ENCODE measurements at regions not wholly inside any gene's neighbourhood (a gene's known extent, or its start where the extent isn't known, plus 50 kb on each side); places are given as distances from the start of the nearest gene placed in this dataset.

GRCh38 chrX:39661116-39661907, 436.4 kb downstream of the BCOR start:
- CTCF ChIA-PET = no interaction called here
- Histone ChIP-seq H3K79me2 (ENCODE audit: insufficient read depth, low read length) (no peaks in the 10 kb centered on the region), H3K36me3 (ENCODE audit: control insufficient read depth in 1 of 2, insufficient read depth in 2 of 2, low read length in 2 of 2) (no peaks in the 10 kb centered on the region), H3K4me1 (ENCODE audit: control insufficient read depth in 1 of 2, insufficient read depth in 2 of 2, low read length in 2 of 2) (no peaks in the 10 kb centered on the region), H3K9me2 (ENCODE audit: insufficient read depth) (no peaks in the 10 kb centered on the region), H2AFZ (ENCODE audit: low read depth, low read length, poor library complexity, severe bottlenecking) (no peak overlapping the region), H4K20me1 (ENCODE audit: insufficient read depth) (no peaks in the 10 kb centered on the region), H3K9me3 (ENCODE audit: control insufficient read depth in 1 of 2, insufficient read depth in 1 of 2, low read depth in 1 of 2, low read length in 2 of 2) (no peaks in the 10 kb centered on the region), H3K9ac (ENCODE audit: low read length) (no peak overlapping the region), H3K4me2 (ENCODE audit: low read length) (no peak overlapping the region), H3K27me3 (ENCODE audit: insufficient read depth, low read length) (no peaks in the 10 kb centered on the region), H3K27ac (ENCODE audit: low read depth, low read length) (no peak overlapping the region), H3K4me3 (replicated peaks in 1 of 2; ENCODE audit: low read depth in 1 of 2, low read length in 2 of 2) (no peak overlapping the region)
- POLR2A ChIA-PET = no interaction called here
- BruUV-seq (replicated peaks) = no TSS peak
- ATAC-seq (no peak), DNase-seq (ENCODE audit: low read depth, low spot score) (no peak)
- no peak for TF ChIP-seq ZNF274 (IDR thresholded peaks at IDR 0.05; ENCODE audit: low read depth, low read length)
- no peak for TF ChIP-seq EZH2phosphoT487 (IDR thresholded peaks at IDR 0.05; ENCODE audit: borderline replicate concordance)
- TF ChIP-seq ZFX (IDR thresholded peaks at IDR 0.05) = no peak
- no peak for TF ChIP-seq ZBTB33 (IDR thresholded peaks at IDR 0.05; ENCODE audit: extremely low read depth, insufficient replicate concordance, low read length)
- no peak for TF ChIP-seq ELF1 (IDR thresholded peaks at IDR 0.05; ENCODE audit: borderline replicate concordance, low read depth)
- no peak for TF ChIP-seq SP1 (IDR thresholded peaks at IDR 0.05; ENCODE audit: low read depth)
- no peak for TF ChIP-seq SIN3A (IDR thresholded peaks at IDR 0.05; ENCODE audit: low read depth)
- no peak for TF ChIP-seq EZH2 (IDR thresholded peaks at IDR 0.05)
- TF ChIP-seq FOSL1 (IDR thresholded peaks at IDR 0.05; ENCODE audit: low read depth) = no peak
- no peak for TF ChIP-seq JUND (IDR thresholded peaks at IDR 0.05)
- TF ChIP-seq POLR2AphosphoS5 (IDR thresholded peaks at IDR 0.05; ENCODE audit: low read depth, low read length) = no peak
- no peak for TF ChIP-seq MAX (IDR thresholded peaks at IDR 0.05)
- intact Hi-C loops (cut with micrococcal nuclease) = no loop called here
- RAD21 ChIA-PET (ENCODE audit: low non-redundant PET in 1 of 2, low total read pairs in 2 of 2, uncharacterized antibody in 2 of 2, unreplicated experiment in 2 of 2) = no interaction called here

Measured in HCT116 (cell line).